Sigmoid colon (tissue), 6 donors: ENCODE measurements at regions not wholly inside any gene's neighbourhood (a gene's known extent, or its start where the extent isn't known, plus 50 kb on each side); places are given as distances from the start of the nearest gene placed in this dataset.
"Not testable (repeated sequence)": the region's sequence is repeated elsewhere in the genome, so short reads cannot be mapped to it uniquely, and the experiment has no call there.

Experiments
- DNase-seq: peaks from one replicate; pipeline ENCODE4 v3.0.0-alpha.2; 2019
- H3K27ac ChIP-seq, 4 donors: fragments of 200-600 bp; sonication (generic); one replicate each; pipeline ENCODE4 v1.5.1; 2016 to 2019; ENCODE audit warnings: mild to moderate bottlenecking in 1 of 4
- H3K27me3 ChIP-seq, 3 donors: fragments of 200-600 bp; sonication (generic); one replicate each; pipeline ENCODE4 v1.5.1; 2019; ENCODE audit warnings: mild to moderate bottlenecking in 1 of 3
- H3K36me3 ChIP-seq, 4 donors: fragments of 200-600 bp; sonication (generic); one replicate each; pipeline ENCODE4 v1.5.1; 2016 to 2019
- H3K4me1 ChIP-seq, 4 donors: fragments of 200-600 bp; sonication (generic); one replicate each; pipeline ENCODE4 v1.5.1; 2017 to 2019
- H3K4me3 ChIP-seq, 4 donors: fragments of 200-600 bp; sonication (generic); one replicate each; pipeline ENCODE4 v1.5.1; 2017 to 2019; ENCODE audit warnings: mild to moderate bottlenecking in 2 of 4, moderate library complexity in 1 of 4
- H3K9me3 ChIP-seq, 4 donors: fragments of 200-600 bp in 3 of 4; sonication (generic) in 3 of 4; one replicate each; pipeline versions ENCODE4 v1.5.1 to v1.6.1; 2013 to 2019
- CTCF ChIP-seq, 4 experiments: fragments of 450-650 bp in 3 of 4; fragments of 200-600 bp in 1 of 4; IDR thresholded peaks; one replicate each; pipeline ENCODE4 v1.5.1; 2016 to 2019; ENCODE audit warnings: antibody characterized with exemption in 4 of 4, mild to moderate bottlenecking in 3 of 4, moderate library complexity in 2 of 4
- EP300 ChIP-seq, 4 donors: sonication (generic); formaldehyde crosslinking; IDR thresholded peaks; one replicate each; pipeline ENCODE4 v1.6.1; 2017; ENCODE audit warnings: antibody characterized with exemption in 4 of 4
- POLR2A ChIP-seq, 2 donors: fragments of 450-650 bp; IDR thresholded peaks; one replicate each; pipeline ENCODE4 v1.6.1; 2016; ENCODE audit warnings: antibody characterized with exemption in 2 of 2, mild to moderate bottlenecking in 2 of 2, moderate library complexity in 2 of 2
- POLR2AphosphoS5 ChIP-seq, 4 donors: sonication (generic); formaldehyde crosslinking; IDR thresholded peaks; one replicate each; pipeline ENCODE4 v1.6.1; 2017; ENCODE audit warnings: antibody characterized with exemption in 4 of 4
- WGBS, 2 donors: extraction: QIAGEN DNeasy Blood & Tissue Kit; methylation state at CpG; one replicate each; pipeline ENCODE4 v1.1.7; 2013; 5-methylcytosine and 5-hydroxymethylcytosine counted together
- intact Hi-C: fragments of 100-400 bp; cut with DNase I; formaldehyde crosslinking; loops from one replicate; pipeline ENCODE4 v1.15.1; 2023
- donor health status: healthy with polysubstance abuse.
- donor health status: healthy.

GRCh38 chr5:60437308-60437707 is 262.7 kb downstream of the DEPDC1B start:
- intact Hi-C loops, result no loop called here
- H3K36me3 ChIP-seq, result no peaks in the 10 kb centered on the region
- H3K4me3 ChIP-seq, result no peak overlapping the region
- H3K9me3 ChIP-seq, result no peaks in the 10 kb centered on the region
- peaks cover 0 to 23% (median 9%) of the 10 kb centered on the region in 4 donors for H3K4me1 ChIP-seq
- TF ChIP-seq EP300 (IDR thresholded peaks at IDR 0.05), result no peak
- no peaks in the 10 kb centered on the region for H3K27me3 ChIP-seq
- no peak for DNase-seq
- no peak overlapping the region for H3K27ac ChIP-seq

GRCh38 chr5:60436518-60436917 is 263.4 kb downstream of the DEPDC1B start:
- Histone ChIP-seq H3K4me3 (no peak overlapping the region), H3K36me3 (no peaks in the 10 kb centered on the region), H3K9me3 (no peaks in the 10 kb centered on the region), H3K27ac (no peak overlapping the region), H3K27me3 (no peaks in the 10 kb centered on the region), H3K4me1 (peaks cover 0 to 23% (median 9%) of the 10 kb centered on the region in 4 donors)
- no peak for TF ChIP-seq POLR2A (IDR thresholded peaks at IDR 0.05)
- no peak for TF ChIP-seq EP300 (IDR thresholded peaks at IDR 0.05)
- no peak for TF ChIP-seq POLR2AphosphoS5 (IDR thresholded peaks at IDR 0.05)
- TF ChIP-seq CTCF (IDR thresholded peaks at IDR 0.05), result no peak
- 66 to 89% methylated on average over 2 of the region's 2 CpGs for WGBS, 2 donors
- no peak for DNase-seq
- intact Hi-C loops, result no loop called here

- no peak for DNase-seq
- no peaks in the 10 kb centered on the region for H3K27me3 ChIP-seq
- H3K27ac ChIP-seq, result no peak overlapping the region
- intact Hi-C loops, result no loop called here
- H3K4me3 ChIP-seq, result no peak overlapping the region
- TF ChIP-seq EP300 (IDR thresholded peaks at IDR 0.05), result no peak
- no peak for TF ChIP-seq POLR2A (IDR thresholded peaks at IDR 0.05)
- no peak for TF ChIP-seq POLR2AphosphoS5 (IDR thresholded peaks at IDR 0.05)
- TF ChIP-seq CTCF (IDR thresholded peaks at IDR 0.05), result no peak
- H3K9me3 ChIP-seq, result no peaks in the 10 kb centered on the region
- H3K4me1 ChIP-seq, result peaks cover 0 to 23% (median 9%) of the 10 kb centered on the region in 4 donors
- no peaks in the 10 kb centered on the region for H3K36me3 ChIP-seq
Measured at GRCh38 chr5:60435808-60436207, 264.2 kb downstream of the DEPDC1B start.

- DNase-seq, H3K36me3 ChIP-seq, H3K4me3 ChIP-seq, H3K27me3 ChIP-seq, intact Hi-C loops, H3K27ac ChIP-seq, H3K9me3 ChIP-seq, H3K4me1 ChIP-seq: not testable (repeated sequence)
- WGBS, 2 donors, result 95 to 96% methylated on average over 3 of the region's 3 CpGs
Measured at GRCh38 chr5:60426189-60426588, 273.8 kb downstream of the DEPDC1B start.

- DNase-seq, H3K36me3 ChIP-seq, H3K27me3 ChIP-seq, H3K27ac ChIP-seq, H3K4me3 ChIP-seq, H3K9me3 ChIP-seq, intact Hi-C loops: not testable (repeated sequence)
- H3K4me1 ChIP-seq, result peaks cover 0 to 14% (median 5%) of the 10 kb centered on the region in 4 donors
- WGBS, 2 donors, result 87 to 88% methylated on average over 3 of the region's 3 CpGs
Measured at GRCh38 chr5:60420773-60421172, 279.2 kb downstream of the DEPDC1B start.

GRCh38 chr5:60417500-60418181 is 282.3 kb downstream of the DEPDC1B start:
- WGBS, 2 donors, result 65 to 81% methylated on average over 3 of the region's 3 CpGs
- no peaks in the 10 kb centered on the region for H3K27me3 ChIP-seq
- H3K27ac ChIP-seq, result peak overlapping the region in 1 of 4 donors; percentile 39
- H3K36me3 ChIP-seq, result no peaks in the 10 kb centered on the region
- intact Hi-C loops, result no loop called here
- peaks cover 0 to 14% (median 5%) of the 10 kb centered on the region in 4 donors for H3K4me1 ChIP-seq
- DNase-seq, result no peak
- H3K9me3 ChIP-seq, result peaks cover 0 to 6% (median 0%) of the 10 kb centered on the region in 4 donors
- no peak overlapping the region for H3K4me3 ChIP-seq
- no peak for TF ChIP-seq POLR2A (IDR thresholded peaks at IDR 0.05)
- no peak for TF ChIP-seq EP300 (IDR thresholded peaks at IDR 0.05)

GRCh38 chr5:60415443-60415842 is 284.5 kb downstream of the DEPDC1B start:
- Histone ChIP-seq H3K36me3 (no peaks in the 10 kb centered on the region), H3K27ac (no peak overlapping the region), H3K9me3 (peaks cover 0 to 4% (median 0%) of the 10 kb centered on the region in 4 donors), H3K4me1 (peaks cover 0 to 14% (median 5%) of the 10 kb centered on the region in 4 donors), H3K4me3 (no peak overlapping the region), H3K27me3 (no peaks in the 10 kb centered on the region)
- no peak for DNase-seq
- TF ChIP-seq EP300 (IDR thresholded peaks at IDR 0.05) (no peak), CTCF (IDR thresholded peaks at IDR 0.05) (no peak), POLR2AphosphoS5 (IDR thresholded peaks at IDR 0.05) (no peak), POLR2A (IDR thresholded peaks at IDR 0.05) (no peak)
- WGBS, 2 donors, result 98% methylated on average over 23 of the region's 23 CpGs
- intact Hi-C loops, result no loop called here
